GM12878 (cell line): ENCODE measurements at regions not wholly inside any gene's neighbourhood (a gene's known extent, or its start where the extent isn't known, plus 50 kb on each side); places are given as distances from the start of the nearest gene placed in this dataset.

ENCODE experiments used
- CREB1 ChIP-seq: IDR thresholded peaks from 2 replicates; pipeline ENCODE4 v1.6.1; 2012; ENCODE audit warnings: low read depth, mild to moderate bottlenecking, inconsistent platforms
- CTCF ChIP-seq, 3 experiments: IDR thresholded peaks in 2 of 3; conservative IDR thresholded peaks in 1 of 3; 2 replicates each; pipeline ENCODE4 v1.5.1; 2011; ENCODE audit warnings: low read depth in 3 of 3, low read length in 3 of 3, mild to moderate bottlenecking in 3 of 3, control low read depth in 2 of 3, moderate library complexity in 2 of 3, inconsistent platforms in 1 of 3, mixed read lengths in 1 of 3; ENCODE audit not compliant: control insufficient read depth in 2 of 3, insufficient read depth in 1 of 3; ENCODE audit errors: extremely low read depth in 1 of 3
- MAX ChIP-seq: IDR thresholded peaks from 2 replicates; pipeline ENCODE4 v1.6.1; 2012; ENCODE audit warnings: low read depth, low read length, improper control_type of control experiment
- RCOR1 ChIP-seq: conservative IDR thresholded peaks from 2 replicates; pipeline ENCODE4 v1.6.1; 2012; ENCODE audit warnings: low read depth, low read length, improper control_type of control experiment
- REST ChIP-seq: IDR thresholded peaks from 2 replicates; pipeline ENCODE4 v1.6.1; 2012; ENCODE audit warnings: mild to moderate bottlenecking, low read depth, low read length
- SKIL ChIP-seq: fragments of 450-650 bp; IDR thresholded peaks from 2 replicates; pipeline ENCODE4 v1.6.1; 2017; ENCODE audit warnings: mild to moderate bottlenecking, low read depth, inconsistent platforms; ENCODE audit not compliant: poor library complexity, severe bottlenecking
- TARDBP ChIP-seq: IDR thresholded peaks from 2 replicates; pipeline ENCODE4 v1.6.1; 2016; ENCODE audit warnings: borderline replicate concordance

- TF ChIP-seq TARDBP: no peak
- TF ChIP-seq SKIL: no peak
- no peak for TF ChIP-seq CTCF (IDR thresholded peaks at IDR 0.05 in 2 of 3, conservative IDR thresholded peaks at IDR 0.05 in 1 of 3; ENCODE audit: control insufficient read depth in 2 of 3, extremely low read depth in 1 of 3, insufficient read depth in 1 of 3, low read depth in 3 of 3, low read length in 3 of 3)
- no peak for TF ChIP-seq RCOR1
- TF ChIP-seq MAX: no peak
- TF ChIP-seq REST: no peak
- no peak for TF ChIP-seq CREB1
Observed at GRCh38 chr2:19031642-19032041, 326.8 kb downstream of the OSR1 start.
